ENCODE measurements at regions not wholly inside any gene's neighbourhood (a gene's known extent, or its start where the extent isn't known, plus 50 kb on each side); places are given as distances from the start of the nearest gene placed in this dataset.
"Not testable (repeated sequence)": the region's sequence is repeated elsewhere in the genome, so short reads cannot be mapped to it uniquely, and the experiment has no call there.

DNA sequence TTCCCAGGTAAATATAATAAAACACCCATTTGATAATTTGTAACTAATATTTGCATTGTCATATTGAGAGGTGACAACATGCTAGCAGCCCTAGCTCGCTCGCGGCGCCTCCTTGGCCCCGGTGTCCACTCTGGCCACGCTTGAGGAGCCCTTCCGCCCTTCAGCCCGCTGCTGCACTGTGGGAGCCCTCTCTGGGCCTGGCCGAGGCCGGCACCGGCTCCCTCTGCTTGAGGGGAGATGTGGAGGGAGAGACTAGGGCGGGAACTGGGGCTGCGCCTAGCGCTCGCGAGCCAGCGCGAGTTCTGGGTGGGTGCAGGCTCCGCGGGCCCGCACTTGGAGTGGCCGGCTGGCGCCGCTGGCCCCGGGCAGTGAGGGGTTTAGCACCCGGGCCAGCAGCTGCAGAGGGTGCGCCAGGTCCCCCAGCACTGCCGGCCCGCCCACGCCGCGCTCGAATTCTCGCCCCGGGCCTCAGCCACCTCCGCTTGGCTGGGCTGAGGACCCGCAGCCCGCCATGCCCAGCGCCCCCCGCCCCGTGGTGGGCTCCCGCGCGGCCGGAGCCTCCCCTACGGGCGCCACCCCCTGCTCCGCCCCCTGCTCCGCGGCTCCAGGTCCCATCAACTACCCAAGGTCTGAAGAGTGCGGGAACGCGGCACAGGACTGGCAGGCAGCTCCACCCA lies 594.4 kb downstream of the SLITRK6 start:
- DNase-seq: no peak
- ATAC-seq: no peak

DNA sequence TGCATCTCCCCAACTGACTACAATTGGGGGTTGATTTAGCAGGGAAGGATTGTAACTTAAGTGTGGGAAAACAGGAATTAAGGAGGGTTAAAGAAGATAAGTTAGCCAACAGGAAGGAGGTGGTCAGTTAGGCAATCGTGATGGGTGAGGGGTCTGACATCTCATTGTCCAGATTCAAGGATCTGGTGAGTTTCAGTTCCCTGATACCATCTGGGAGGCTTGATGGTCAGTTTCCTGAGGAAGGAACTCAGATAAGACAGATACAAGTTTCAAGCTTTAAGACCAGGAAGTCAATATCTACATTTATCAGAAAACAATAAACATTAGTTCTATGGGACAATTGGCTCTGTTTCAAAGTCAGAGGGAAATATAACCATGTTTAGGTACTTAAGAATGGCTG lies 601.8 kb downstream of the SLITRK6 start:
- DNase-seq (no peak), ATAC-seq (no peak)

DNA sequence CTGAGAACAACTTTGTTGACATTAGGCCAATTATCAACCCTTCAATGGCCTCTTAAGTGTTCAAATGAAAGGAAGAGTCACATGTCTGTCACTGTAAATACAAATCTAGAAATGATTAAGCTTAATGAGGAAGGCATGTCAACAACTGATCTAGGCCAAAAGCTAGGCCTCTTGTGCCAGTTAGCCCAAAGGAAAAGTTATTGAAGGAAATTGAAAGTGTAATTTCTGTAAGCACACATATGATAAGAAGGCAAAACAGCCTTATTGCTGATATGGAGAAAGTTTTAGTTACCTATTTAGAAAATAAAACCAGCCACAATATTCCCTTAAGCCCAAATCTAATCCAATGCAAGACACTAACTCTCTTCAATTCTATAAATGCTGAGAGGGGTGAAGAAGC lies 604.7 kb downstream of the SLITRK6 start:
- no peak for ATAC-seq
- DNase-seq: no peak

DNA sequence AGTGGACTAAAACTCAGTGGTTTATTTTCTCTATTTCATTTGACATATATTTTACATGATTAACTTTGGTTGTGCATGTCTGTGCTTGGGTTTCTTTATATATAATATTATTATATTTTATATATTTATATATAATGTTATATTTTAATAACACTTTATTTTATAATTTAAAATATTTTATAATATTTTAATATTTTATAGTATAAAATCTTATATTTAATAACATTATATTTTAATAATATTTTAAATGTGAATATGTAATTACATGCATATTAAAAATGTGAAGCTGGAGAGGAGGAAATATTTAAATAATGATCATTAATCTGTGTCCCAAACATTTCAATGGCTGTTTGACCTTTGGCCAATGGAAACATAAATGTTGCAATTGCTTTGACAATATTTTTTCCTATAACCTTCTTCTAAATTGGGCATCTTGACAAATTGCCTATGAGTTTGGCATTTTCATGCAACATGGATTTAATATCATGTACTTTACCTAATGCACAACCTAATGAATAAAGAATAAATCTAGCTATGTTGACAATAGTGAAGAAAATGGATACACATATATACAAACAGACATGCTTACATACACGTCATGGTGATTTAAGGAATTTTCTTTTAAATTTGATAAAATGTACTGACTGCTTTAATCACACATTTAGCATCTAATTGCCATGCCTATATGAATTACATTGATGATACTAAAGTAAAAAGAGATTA lies 607.1 kb downstream of the SLITRK6 start:
- ATAC-seq: no peak
- DNase-seq: no peak

DNA sequence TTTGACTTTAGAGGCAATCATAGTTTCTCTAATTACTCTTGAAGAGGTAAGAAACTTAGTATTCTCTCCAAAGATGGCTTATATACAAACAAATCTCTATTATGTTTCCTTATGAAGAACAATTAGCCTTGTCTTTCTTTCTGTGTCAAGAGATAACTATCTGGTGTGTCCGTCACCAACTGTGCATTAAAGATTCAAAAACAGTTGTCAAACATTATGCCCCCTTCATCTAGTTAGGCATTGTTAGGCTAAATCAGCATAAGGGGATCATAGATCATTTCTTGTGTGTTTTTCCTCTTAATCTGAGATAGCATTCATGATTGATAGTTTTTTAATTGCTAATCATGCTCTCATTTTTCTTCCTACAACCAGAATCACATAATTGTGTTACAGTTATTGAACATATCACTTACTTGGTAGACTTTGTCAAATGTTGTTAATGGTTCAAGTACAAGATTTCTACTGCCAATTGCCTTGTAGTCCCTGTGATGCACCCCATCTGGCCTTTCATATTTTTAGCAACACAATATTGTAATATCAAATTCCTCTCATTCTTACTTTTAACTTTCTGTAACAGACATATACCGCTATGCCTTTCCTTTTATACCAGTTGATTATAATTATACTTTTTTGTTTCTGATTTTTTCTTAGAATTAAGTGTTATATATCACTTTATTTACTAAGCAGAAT lies 612.7 kb downstream of the SLITRK6 start:
- ATAC-seq (no peak), DNase-seq (no peak)

DNA sequence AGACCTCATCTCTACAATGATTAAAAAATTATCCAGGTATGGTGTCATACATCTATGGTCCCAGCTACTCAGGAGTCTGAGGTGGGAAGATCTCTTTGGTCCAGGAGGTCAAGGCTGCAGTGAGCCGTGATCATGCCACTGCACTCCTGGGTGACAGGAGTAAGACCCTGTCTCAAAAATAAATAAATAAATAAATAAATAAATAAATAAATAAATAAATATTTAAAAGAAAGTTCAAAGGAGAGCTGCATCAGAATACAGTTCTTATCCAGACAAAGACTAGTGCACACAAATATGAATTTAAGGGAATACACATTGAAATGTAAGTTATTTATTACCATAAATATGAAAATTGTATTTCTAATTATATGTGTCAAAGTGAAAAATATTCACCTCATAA lies 624.9 kb downstream of the SLITRK6 start:
- no peak for DNase-seq
- ATAC-seq: no peak

DNA sequence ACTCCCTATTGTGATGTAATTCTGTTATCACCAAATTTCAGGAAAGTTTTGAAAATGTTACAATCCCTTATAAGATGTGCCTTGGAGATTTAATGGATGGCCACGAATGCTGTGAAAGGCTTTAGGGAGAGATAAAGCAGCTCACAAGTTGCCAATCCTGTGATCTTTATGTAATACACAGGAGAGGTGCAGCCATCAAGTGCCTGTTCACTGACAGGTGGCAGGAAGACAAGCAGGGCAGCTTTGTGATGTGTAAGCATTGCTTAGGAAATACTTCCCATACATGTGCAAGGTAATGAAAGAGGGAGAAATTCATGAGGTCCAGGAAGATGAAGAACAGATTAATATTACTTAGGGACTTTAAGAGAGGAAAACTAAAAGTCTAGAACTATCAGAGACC lies 628.8 kb downstream of the SLITRK6 start:
- ATAC-seq: no peak
- DNase-seq: no peak

DNA sequence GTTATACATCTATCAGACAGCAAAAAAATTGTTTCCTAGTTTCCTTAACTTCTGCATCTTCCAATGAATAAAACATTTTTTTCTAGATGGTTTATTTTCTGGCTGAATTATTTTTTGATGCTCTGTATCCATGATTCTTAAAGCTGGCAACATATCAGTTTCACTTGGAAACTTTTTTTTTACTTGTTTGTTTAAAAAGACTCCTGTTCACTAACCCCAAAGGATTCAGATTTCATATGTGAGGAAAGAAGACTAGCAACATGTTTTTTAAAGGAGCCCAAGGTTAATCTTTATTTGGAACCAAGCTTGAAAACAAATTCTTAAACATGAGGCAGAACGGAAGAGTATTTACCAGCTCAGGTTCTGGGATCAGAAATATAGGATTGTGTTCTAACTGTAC lies 632.3 kb downstream of the SLITRK6 start:
- no peak for DNase-seq
- ATAC-seq: no peak

DNA sequence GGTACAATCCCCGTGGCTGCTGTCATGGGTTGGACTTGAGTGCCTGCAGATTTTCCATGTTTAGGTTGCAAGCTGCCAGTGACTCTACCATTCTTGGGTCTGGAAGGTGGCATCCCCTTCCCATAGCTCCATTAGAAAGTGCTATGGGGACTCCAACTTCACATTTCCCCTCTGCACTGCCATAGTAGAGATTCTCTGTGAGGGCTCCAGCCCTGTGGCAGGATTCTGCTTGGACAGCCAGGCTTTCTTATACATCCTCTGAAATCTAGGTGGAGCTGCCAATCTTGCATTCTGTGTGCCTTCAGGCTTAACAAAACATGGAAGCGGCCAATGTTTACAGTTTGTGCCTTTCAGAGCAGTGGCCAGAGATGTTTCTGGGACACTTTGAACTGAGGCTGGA lies 636.2 kb downstream of the SLITRK6 start:
- DNase-seq: no peak
- no peak for ATAC-seq

DNA sequence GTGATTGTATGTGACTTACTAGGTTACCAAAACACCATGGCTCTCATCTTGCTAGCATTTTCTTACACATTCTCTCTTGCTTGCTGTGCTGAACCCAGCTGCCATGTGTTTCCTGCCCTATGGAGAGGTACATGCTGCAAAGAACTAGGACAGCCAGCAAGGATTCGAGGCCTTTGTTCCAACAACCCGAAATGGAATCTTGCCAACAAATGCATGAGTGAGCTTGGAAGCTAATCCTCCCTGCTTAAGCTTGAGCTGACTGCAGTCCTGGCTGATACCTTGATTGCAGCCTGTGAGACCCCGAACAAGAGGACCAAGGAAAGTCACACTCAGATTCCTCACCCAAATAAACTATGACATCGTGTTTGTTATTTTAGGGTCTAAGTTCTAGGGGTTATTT lies 651.2 kb downstream of the SLITRK6 start:
- ATAC-seq (no peak), DNase-seq (no peak)

DNA sequence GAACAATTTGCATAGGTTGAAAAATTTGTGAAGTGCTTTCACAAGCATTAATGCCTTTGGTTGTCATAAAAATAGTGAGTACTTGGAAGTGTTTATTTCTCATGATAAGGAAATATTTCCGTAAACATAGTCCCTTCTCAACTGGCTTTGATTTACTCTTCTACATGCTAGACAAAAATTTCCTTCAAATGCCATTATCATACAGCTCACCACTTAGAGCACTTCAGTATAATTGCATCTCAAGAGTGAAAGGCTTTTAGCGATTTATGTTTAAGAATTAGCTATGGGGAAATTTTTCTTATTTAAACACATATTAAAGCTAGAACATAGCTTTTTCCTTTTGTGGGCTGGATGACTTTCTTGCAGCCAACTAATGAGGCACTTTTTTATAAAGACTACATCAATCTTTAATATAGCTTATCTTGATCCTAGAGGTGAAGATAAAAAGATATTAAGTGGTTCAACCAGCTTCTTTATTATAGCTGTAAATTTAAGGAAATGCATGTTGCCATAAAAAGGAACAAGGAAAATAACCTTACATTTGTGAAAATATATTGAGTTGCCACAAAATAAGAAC lies 656.8 kb downstream of the SLITRK6 start:
- no peak for DNase-seq
- no peak for ATAC-seq

DNA sequence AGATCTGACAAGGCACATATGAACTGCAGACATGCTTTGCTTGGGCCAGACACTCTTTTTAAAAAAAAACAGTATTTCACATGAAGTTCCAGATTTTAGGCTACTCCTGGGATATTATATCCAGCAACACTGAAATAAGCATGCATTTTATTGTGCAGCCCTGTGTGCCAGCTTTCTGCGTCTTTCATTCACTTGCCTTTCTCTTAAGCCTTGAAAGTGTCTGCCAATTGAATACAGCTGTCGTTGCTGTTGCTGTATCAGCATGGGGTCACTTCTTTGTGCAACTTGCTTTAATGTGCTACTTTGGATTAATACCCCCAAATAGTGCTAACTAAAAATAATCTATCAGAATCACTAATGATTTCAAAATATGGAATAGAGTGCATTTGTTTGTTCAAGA lies 657.8 kb downstream of the SLITRK6 start:
- ATAC-seq (no peak), DNase-seq (no peak)

DNA sequence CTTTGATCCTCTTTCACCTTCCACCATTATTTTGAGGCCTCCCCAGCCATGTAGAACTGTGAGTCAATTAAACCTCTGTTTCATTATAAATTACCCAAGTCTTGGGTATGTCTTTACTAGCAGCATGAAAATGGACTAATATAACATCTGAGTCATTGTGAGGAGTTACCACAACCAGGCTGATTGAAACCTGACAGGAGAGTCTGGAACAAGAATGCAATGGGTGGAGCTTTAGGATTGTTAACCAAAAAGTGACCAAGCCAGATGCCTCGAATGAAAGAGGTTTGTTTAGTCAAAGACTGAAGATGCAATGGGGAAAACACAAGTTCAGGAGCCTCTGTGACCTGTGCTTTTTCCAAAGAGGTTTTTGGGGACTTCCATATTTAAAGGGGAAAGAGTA lies 659.0 kb downstream of the SLITRK6 start:
- no peak for ATAC-seq
- no peak for DNase-seq

DNA sequence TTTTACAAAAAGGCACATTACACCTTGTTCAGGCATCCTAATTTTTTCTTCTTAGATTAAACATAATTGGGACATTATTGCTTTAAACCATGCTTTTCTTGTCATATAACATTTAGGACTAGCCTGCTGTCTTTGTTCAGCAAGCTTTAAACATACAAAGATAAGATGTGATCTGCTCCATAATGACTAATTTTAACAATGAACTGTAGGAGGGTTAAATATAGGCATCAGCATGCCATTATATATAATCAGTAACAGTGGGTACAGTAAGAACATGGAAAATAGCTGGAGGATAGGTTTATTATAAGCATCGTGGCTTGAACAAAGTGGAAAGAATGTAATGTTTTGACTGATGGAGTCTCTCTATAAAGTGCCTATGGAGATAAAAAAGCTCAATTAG lies 661.7 kb downstream of the SLITRK6 start:
- no peak for DNase-seq
- no peak for ATAC-seq

DNA sequence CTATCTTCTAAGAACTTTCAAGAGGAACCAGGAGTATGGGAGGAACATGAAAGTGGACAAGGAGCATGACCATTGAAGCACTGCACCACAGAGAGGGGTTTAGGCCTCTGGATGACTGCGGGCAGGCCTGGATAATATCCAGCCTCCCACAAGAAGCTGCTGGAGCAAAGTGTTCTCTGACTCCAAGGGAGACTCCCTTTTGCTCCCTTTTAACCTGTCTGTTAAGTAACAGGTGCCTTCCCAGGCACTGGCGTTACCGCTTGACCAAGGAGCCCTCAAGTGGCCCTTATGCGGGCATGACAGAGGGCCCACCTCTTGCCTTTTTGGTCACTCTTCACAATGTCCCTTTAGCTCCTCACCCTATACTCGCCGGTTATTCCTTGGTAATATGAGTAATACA lies 666.2 kb downstream of the SLITRK6 start:
- DNase-seq: no peak
- ATAC-seq: no peak

DNA sequence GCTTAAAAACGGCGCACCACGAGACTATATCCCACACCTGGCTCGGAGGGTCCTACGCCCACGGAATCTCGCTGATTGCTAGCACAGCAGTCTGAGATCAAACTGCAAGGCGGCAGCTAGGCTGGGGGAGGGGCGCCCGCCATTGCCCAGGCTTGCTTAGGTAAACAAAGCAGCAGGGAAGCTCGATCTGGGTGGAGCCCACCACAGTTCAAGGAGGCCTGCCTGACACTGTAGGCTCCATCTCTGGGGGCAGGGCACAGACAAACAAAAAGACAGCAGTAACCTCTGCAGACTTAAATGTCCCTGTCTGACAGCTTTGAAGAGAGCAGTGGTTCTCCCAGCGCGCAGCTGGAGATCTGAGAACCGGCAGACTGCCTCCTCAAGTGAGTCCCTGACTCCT lies 675.7 kb downstream of the SLITRK6 start:
- not testable (repeated sequence) for DNase-seq, ATAC-seq

DNA sequence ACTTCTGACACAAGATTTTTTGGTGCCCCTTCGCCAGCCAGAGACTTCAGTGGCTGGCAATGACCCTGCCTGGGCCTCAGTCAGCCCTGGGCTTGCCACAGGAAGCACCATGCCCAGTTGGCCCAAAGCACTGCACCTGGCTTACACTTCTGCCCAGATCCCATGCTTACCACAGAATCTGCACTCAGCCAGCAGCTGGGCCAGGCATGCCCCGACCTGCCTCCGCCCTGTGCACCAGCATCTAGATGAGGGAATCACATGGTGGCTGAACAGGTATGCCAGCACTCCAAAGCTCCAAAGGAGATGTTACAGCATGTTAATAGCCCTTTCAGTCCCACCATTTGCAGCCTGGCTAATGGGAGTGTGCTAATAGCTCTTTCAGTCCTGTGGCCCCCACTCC lies 690.9 kb downstream of the SLITRK6 start:
- ATAC-seq: no peak

DNA sequence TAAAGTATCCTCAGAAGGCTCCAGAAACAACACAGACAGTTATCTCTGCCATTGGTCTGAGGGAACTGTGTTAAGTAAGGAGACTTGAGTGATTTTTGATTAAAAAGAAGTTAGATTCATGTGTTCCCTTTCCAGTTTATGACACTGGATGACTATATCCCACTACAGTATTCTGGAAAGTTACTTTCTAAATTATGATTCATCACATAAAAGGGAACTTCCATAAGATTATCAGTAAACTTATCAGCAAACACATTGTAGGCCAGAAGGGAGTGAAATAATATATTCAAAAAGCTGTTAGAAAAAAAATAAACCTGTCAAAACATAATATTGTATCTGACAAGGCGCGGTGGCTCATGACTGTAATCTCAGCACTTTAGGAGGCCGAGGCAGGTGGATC lies 700.0 kb downstream of the SLITRK6 start:
- ATAC-seq (no peak), DNase-seq (no peak)

More for the DNA sequence above, 690.9 kb downstream of the SLITRK6 start:
- no peak for DNase-seq

DNA sequence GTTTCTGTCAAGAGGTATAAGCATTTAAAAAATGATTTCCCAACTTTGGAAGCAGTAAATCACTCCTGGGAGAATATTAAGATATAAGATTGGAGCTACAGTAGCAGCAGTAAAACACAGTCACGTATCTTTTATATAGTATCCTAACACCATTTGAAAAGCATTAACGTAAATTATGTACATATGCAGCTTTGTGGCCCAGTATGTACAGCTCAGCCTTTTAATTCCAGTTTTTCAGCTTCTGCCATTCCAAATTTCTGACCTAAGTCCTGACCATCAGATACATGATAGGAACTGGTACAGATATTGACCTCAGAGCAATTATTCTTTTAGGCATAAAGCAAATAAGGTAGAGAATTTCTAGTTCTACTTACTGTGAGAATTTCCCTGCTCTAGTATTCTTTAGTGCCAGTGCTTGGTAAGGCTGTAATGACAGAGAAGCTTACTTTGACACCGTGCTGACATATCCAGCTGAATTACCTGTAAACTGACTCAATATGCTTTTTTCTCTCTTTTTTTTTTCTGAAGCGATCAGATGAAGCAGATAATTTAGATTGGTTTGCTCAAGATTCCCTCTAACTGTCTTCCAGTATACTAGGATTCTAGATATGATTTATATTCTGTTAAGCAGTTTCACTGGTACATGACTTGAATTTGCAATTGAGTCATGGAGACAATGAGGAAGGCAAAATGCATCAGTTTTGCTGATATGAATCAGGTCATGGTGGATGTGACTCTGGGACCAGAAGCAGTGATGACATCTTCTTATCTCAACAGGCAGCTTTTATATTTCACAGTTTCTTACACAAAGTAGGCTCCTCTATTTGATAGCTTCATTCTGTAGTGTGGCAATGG lies 703.6 kb downstream of the SLITRK6 start:
- DNase-seq: no peak
- no peak for ATAC-seq

DNA sequence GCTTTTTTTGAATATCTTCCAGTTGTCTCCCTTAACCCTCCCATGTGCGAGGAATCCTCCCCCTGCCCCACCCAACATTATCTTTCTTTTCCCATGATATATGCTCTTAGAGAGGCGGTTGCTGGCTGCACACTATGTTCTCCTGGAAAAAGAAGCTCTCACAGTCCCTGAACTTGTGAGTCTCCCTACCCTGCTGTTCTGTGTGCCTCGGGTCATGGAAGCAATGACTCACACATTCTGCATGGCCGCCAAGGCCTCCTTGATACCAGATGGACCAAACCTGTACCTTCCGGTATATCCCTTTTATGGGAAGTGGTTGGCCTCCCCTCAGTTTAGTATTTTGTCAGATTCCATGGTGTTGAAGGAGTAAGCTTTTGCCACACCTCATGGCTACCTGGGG lies 705.4 kb downstream of the SLITRK6 start:
- DNase-seq (no peak), ATAC-seq (no peak)

DNA sequence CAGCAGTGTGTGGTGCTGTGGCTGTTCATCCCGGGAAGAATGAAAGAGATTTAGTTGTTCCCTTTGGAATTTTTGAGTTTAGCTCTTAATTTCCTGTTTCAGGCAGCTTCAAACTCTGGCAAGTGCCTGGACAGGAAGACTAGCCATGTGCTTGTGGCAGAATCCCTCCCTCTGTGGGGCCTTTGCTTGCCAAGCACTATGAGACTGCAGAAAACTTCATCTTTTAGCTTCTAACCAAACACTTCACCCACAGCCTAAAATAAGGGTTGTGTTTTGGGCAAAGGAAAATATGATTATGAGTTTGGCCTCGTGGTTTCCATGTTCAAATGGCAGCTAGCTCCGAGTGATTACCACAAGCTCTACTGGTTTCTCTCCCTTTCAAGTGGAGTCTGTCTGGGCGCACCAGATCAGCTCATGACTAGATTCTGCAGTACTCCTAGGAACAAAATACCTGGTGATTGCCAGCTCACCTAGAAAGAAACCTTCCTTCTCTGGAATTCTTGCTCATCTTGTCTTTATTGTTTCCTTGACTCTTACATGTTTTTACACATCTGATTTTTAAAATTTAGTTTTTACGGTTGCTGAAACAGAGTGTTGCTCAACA lies 707.5 kb downstream of the SLITRK6 start:
- no peak for ATAC-seq
- DNase-seq: no peak

DNA sequence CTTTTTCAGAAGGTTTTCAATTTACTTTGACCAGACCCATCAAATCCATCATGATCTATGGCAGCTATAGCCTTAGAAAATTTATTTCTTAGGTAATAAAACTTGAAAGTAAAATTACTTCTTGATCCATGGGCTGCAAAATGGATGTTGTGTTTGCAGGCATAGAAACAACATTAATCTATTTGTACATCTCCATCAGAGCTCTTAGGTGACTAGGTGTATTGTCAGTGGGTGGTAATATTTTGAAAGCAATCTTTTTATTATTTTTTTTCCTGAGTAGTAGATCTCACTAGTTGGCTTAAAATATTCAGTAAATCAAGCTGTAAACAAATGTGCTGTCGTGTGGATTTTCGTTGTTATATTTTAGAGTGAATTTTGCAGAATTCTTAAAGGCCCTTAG lies 710.0 kb downstream of the SLITRK6 start:
- DNase-seq: no peak
- ATAC-seq: no peak

Data from stimulated activated naive CD8-positive, alpha-beta T cell treated with anti-CD3 and anti-CD28 coated beads, Interleukin-15, Interleukin-2, amounts not matched to agents 100 U/mL and 50 U/mL, for 24 hours (primary cell).